Lung (tissue), 11 donors: ENCODE measurements at regions not wholly inside any gene's neighbourhood (a gene's known extent, or its start where the extent isn't known, plus 50 kb on each side); places are given as distances from the start of the nearest gene placed in this dataset.
A peak's percentile ranks its signal among the peaks of the same experiment; 100 is the strongest.

Experiments
- ATAC-seq: fragments of 200-7000 bp; cut with Tn5 transposase; one replicate; pipeline ENCODE4 v1.9.1; 2020; ENCODE audit warnings: moderate number of reproducible peaks; ENCODE audit not compliant: insufficient read depth, low FRiP score
- DNase-seq, 3 donors: peaks; one replicate each; pipeline ENCODE4 v3.0.0-alpha.2; 2013 to 2017
- H3K27ac ChIP-seq, 2 donors: one replicate each; pipeline ENCODE4 v1.5.1; 2013; ENCODE audit warnings: mild to moderate bottlenecking in 2 of 2, moderate library complexity in 2 of 2, control low read depth in 1 of 2, inconsistent platforms in 1 of 2, low read depth in 1 of 2, low read length in 1 of 2
- H3K27me3 ChIP-seq, 3 donors: one replicate each; pipeline ENCODE4 v1.5.1; 2013; ENCODE audit warnings: low read length in 2 of 3; ENCODE audit not compliant: control insufficient read depth in 3 of 3, insufficient read depth in 3 of 3
- H3K36me3 ChIP-seq, 4 donors: one replicate each; pipeline ENCODE4 v1.5.1; 2013; ENCODE audit warnings: low read length in 4 of 4, mild to moderate bottlenecking in 1 of 4, moderate library complexity in 1 of 4; ENCODE audit not compliant: control insufficient read depth in 4 of 4, insufficient read depth in 4 of 4
- H3K4me1 ChIP-seq, 5 donors: one replicate each; pipeline ENCODE4 v1.5.1; 2013; ENCODE audit warnings: low read length in 5 of 5, mild to moderate bottlenecking in 2 of 5, moderate library complexity in 1 of 5; ENCODE audit not compliant: control insufficient read depth in 5 of 5, insufficient read depth in 5 of 5
- H3K4me3 ChIP-seq: one replicate; pipeline ENCODE4 v1.5.1; 2013; ENCODE audit warnings: mild to moderate bottlenecking, control low read depth, moderate library complexity
- H3K9ac ChIP-seq, 2 donors: one replicate each; pipeline ENCODE4 v1.5.1; 2013; ENCODE audit warnings: low read length in 2 of 2, control low read depth in 1 of 2; ENCODE audit not compliant: insufficient read depth in 1 of 2
- H3K9me3 ChIP-seq, 4 donors: one replicate each; pipeline ENCODE4 v1.5.1; 2013; ENCODE audit warnings: low read length in 3 of 4, mild to moderate bottlenecking in 1 of 4, moderate library complexity in 1 of 4; ENCODE audit not compliant: control insufficient read depth in 4 of 4, insufficient read depth in 3 of 4
- CTCF ChIP-seq: IDR thresholded peaks from 2 replicates; pipeline ENCODE4 v1.5.1; 2012; ENCODE audit warnings: mild to moderate bottlenecking; ENCODE audit errors: control extremely low read depth, extremely low read depth
- WGBS, 2 donors: extraction: QIAGEN DNeasy Blood & Tissue Kit; methylation state at CpG; one replicate each; pipeline ENCODE4 v1.1.7; 2013; 5-methylcytosine and 5-hydroxymethylcytosine counted together
- donor health status: control.
- donor health status: control.
- donor health status: Bipolar disorder and iron deficiency.
- donor health status: healthy.
- donor health status: DM: yes; HTN: yes; CAD: no.

GRCh38 chr12:30568453-30568852 is 127.2 kb downstream of the IPO8 start:
- peaks cover 0 to 26% (median 5%) of the 10 kb centered on the region in 5 donors for H3K4me1 ChIP-seq
- no peaks in the 10 kb centered on the region for H3K36me3 ChIP-seq
- H3K4me3 ChIP-seq, result no peak overlapping the region
- DNase-seq (no peak), ATAC-seq (no peak)
- no peak for TF ChIP-seq CTCF
- H3K27me3 ChIP-seq, result no peaks in the 10 kb centered on the region
- H3K27ac ChIP-seq, result no peak overlapping the region
- no peak overlapping the region for H3K9ac ChIP-seq
- no peaks in the 10 kb centered on the region for H3K9me3 ChIP-seq

- H3K4me1 ChIP-seq, result peaks cover 0 to 23% (median 5%) of the 10 kb centered on the region in 5 donors
- ATAC-seq (no peak), DNase-seq (no peak)
- H3K36me3 ChIP-seq, result no peaks in the 10 kb centered on the region
- H3K9ac ChIP-seq, result no peak overlapping the region
- no peak overlapping the region for H3K4me3 ChIP-seq
- no peaks in the 10 kb centered on the region for H3K27me3 ChIP-seq
- TF ChIP-seq CTCF, result no peak
- H3K27ac ChIP-seq, result no peak overlapping the region
- no peaks in the 10 kb centered on the region for H3K9me3 ChIP-seq
- 92 to 93% methylated on average over 1 of the region's 1 CpG for WGBS, 2 donors
Measured at GRCh38 chr12:30567082-30567481, 128.6 kb downstream of the IPO8 start.

GRCh38 chr12:30564394-30564793 is 131.3 kb downstream of the IPO8 start:
- Histone ChIP-seq H3K36me3 (no peaks in the 10 kb centered on the region), H3K4me1 (peaks cover 0 to 6% (median 0%) of the 10 kb centered on the region in 5 donors), H3K9ac (no peak overlapping the region), H3K27ac (no peak overlapping the region), H3K4me3 (no peak overlapping the region), H3K27me3 (no peaks in the 10 kb centered on the region), H3K9me3 (no peaks in the 10 kb centered on the region)
- DNase-seq (no peak), ATAC-seq (no peak)
- TF ChIP-seq CTCF, result no peak
- 58 to 70% methylated on average over 2 of the region's 2 CpGs for WGBS, 2 donors

- no peak for TF ChIP-seq CTCF
- Histone ChIP-seq H3K9me3 (peaks cover 0 to 10% (median 0%) of the 10 kb centered on the region in 4 donors), H3K9ac (no peak overlapping the region), H3K27ac (no peak overlapping the region), H3K27me3 (no peaks in the 10 kb centered on the region), H3K4me3 (no peak overlapping the region), H3K4me1 (no peaks in the 10 kb centered on the region), H3K36me3 (no peaks in the 10 kb centered on the region)
- DNase-seq (peak in 1 of 3 donors; percentile 25), ATAC-seq (no peak)
- 78 to 79% methylated on average over 1 of the region's 1 CpG for WGBS, 2 donors
Measured at GRCh38 chr12:30548203-30548602, 147.5 kb downstream of the IPO8 start.
